ENCODE measurements at regions not wholly inside any gene's neighbourhood (a gene's known extent, or its start where the extent isn't known, plus 50 kb on each side); places are given as distances from the start of the nearest gene placed in this dataset.

DNA sequence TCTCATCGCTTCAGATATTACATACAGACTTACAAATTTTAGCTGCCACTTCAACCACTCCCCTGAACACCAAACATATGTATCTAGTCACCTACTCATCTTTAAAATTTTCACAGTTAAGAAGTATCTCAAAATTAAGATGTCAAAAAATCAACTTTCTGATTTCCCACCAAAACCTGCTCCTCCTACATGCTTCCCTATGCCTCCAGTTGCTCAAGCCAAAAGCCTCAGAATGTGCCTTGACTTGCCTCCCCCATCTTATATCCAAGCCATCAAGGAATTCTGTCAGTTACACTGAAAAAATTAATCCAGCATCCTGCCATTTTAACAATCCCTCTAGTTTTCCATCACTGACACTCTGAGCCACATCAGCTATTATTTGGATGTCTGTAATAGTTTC is 85.0 kb downstream of the SPRY2 start:
- no peak overlapping the region for H3K4me3 Mint-ChIP-seq
- DNase-seq (no peak), ATAC-seq (ENCODE audit: low read depth) (no peak)
- no peaks in the 10 kb centered on the region for H3K4me1 Mint-ChIP-seq
- no peak overlapping the region for H3K27ac Mint-ChIP-seq
- H3K9me3 Mint-ChIP-seq, result no peaks in the 10 kb centered on the region
- POLR2A ChIA-PET, result no interaction called here
- CTCF ChIA-PET, result no interaction called here
- H3K36me3 Mint-ChIP-seq (ENCODE audit: low read depth), result no peaks in the 10 kb centered on the region
- H3K27me3 Mint-ChIP-seq, result no peaks in the 10 kb centered on the region
- intact Hi-C loops (cut with micrococcal nuclease), result no loop called here
- TF ChIP-seq CTCF (IDR thresholded peaks at IDR 0.05), result no peak

DNA sequence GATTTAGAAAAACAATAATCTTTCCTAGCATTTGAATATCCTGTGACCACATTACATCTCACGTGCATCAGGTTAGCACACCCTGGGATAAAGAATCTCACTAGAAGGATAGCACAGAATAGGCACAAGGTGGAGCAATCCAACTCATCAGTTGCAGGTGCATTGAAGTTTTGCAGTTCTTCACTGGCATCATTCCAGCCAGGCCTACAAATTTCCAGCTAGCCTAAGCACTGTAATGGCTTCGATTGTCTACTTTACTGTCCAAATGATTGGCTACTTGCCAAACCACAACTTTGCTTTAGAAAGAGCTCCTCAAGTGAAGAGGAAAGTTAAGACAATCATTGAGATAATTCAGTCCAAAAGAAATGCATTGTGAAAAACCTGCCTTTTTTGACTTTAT is 89.5 kb downstream of the SPRY2 start:
- POLR2A ChIA-PET, result no interaction called here
- CTCF ChIA-PET, result no interaction called here
- Mint-ChIP-seq H3K4me3 (no peak overlapping the region), H3K9me3 (no peaks in the 10 kb centered on the region), H3K36me3 (ENCODE audit: low read depth) (no peaks in the 10 kb centered on the region), H3K4me1 (no peaks in the 10 kb centered on the region), H3K27me3 (no peaks in the 10 kb centered on the region), H3K27ac (no peak overlapping the region)
- TF ChIP-seq CTCF (IDR thresholded peaks at IDR 0.05), result no peak
- intact Hi-C loops (cut with micrococcal nuclease), result no loop called here
- DNase-seq, result no peak
- ATAC-seq (ENCODE audit: low read depth), result no peak

DNA sequence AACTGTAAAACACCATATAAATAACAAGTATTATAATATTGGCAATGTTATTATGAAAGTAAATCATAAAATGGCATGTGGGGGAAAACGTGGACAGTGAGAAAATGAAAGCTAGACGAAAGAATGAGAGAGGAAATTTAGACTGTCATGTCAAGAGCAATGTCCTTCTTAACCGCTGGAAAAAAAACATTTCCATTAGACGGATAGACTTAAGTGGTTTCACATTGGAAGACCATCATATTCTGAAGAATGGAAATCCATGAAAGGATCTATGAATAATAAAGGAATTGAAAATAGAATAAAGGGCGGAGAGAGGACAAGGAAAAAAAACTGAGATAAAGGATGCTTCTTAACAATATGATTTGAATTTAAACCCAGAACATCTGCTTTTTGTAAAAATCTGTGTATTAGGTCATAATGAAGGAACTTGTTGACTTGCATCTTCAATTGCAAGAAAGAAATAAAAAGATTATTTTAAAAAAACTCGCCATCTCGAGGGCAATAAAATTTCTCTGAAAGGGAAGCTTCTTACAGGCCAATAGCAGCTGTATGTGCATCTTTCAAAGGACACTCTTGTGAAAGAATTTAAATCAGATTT is 90.6 kb downstream of the SPRY2 start:
- Mint-ChIP-seq H3K4me3 (no peak overlapping the region), H3K27me3 (no peaks in the 10 kb centered on the region), H3K27ac (no peak overlapping the region), H3K9me3 (no peaks in the 10 kb centered on the region), H3K36me3 (ENCODE audit: low read depth) (no peaks in the 10 kb centered on the region), H3K4me1 (no peaks in the 10 kb centered on the region)
- ChIA-PET CTCF (no interaction called here), POLR2A (no interaction called here)
- no peak for TF ChIP-seq CTCF (IDR thresholded peaks at IDR 0.05)
- DNase-seq, result no peak
- no peak for ATAC-seq (ENCODE audit: low read depth)
- intact Hi-C loops (cut with micrococcal nuclease), result no loop called here

DNA sequence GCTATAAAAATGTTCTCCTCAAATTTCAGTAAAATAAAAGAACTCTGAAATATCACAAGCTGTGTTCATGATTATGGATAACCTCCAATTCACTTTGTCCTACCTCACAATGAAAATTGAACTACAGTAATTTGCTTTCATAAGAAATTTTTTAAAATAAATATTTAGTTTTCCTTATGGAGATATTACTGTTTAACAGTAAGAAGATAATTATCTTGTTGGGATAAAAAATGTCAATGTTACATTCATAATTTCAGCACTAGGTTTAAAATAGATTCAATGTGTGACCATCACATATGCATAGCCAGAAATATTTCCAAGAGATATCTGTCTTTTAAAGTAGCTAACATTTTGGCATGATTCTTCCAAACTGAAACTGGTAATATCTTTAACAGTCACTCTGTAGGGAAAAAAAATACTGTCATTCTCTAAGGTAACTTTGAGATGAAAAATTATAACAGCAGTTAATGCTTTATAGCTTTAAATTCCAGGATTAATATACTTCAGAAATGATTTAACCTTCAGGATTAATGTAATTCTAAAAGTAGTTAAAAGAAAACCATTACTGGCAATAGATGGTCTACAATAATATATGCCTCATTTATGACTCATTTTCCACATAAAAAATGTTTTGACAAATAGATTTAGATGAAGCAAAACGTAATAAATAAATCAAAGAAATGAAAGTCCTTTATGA is 91.3 kb downstream of the SPRY2 start:
- no peaks in the 10 kb centered on the region for H3K4me1 Mint-ChIP-seq
- no peaks in the 10 kb centered on the region for H3K36me3 Mint-ChIP-seq (ENCODE audit: low read depth)
- ChIA-PET POLR2A (no interaction called here), CTCF (no interaction called here)
- H3K4me3 Mint-ChIP-seq, result no peak overlapping the region
- DNase-seq, result no peak
- H3K27me3 Mint-ChIP-seq, result no peaks in the 10 kb centered on the region
- H3K27ac Mint-ChIP-seq, result no peak overlapping the region
- intact Hi-C loops (cut with micrococcal nuclease), result no loop called here
- H3K9me3 Mint-ChIP-seq, result no peaks in the 10 kb centered on the region
- no peak for TF ChIP-seq CTCF (IDR thresholded peaks at IDR 0.05)
- ATAC-seq (ENCODE audit: low read depth), result no peak

DNA sequence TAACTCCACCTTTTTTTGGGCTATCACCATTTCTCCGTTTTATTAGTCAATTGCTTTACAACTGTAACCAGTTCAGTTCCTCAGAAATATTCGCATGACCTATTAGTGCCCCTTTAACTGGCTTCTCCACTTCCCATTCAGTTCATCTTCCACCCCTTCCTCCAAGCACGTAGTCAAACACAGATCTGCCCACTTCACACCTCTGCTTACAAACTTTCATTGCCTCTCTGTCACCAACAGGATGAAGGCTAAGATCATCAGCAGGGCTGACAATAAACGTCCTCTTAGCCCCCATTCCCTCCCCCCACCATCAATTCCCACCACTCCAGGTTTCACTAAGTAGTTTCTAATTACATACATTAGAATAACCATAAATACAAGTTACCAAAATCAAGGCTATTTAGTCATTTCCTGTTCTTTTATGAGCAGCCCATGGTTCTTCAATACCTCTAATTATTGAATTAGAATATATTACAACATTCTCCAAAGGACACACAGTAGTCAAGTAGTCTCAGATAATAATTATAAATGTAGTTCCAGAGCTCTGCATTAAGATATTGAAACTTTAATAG is 95.7 kb downstream of the SPRY2 start:
- ChIA-PET CTCF (no interaction called here), POLR2A (no interaction called here)
- TF ChIP-seq CTCF (IDR thresholded peaks at IDR 0.05), result no peak
- DNase-seq, result no peak
- Mint-ChIP-seq H3K9me3 (no peaks in the 10 kb centered on the region), H3K4me1 (no peaks in the 10 kb centered on the region), H3K27me3 (no peaks in the 10 kb centered on the region), H3K4me3 (no peak overlapping the region), H3K27ac (no peak overlapping the region), H3K36me3 (ENCODE audit: low read depth) (no peaks in the 10 kb centered on the region)
- intact Hi-C loops (cut with micrococcal nuclease), result no loop called here
- ATAC-seq (ENCODE audit: low read depth), result no peak
